ENCODE measurements at regions not wholly inside any gene's neighbourhood (a gene's known extent, or its start where the extent isn't known, plus 50 kb on each side); places are given as distances from the start of the nearest gene placed in this dataset.

GRCh38 chr1:55280731-55281130, 65.6 kb upstream of the USP24 start:
- in situ Hi-C loops (cut with HindIII; ENCODE audit: low sequenced_read_pairs) = loop anchor here (5.0 to 10.0 kb wide), 2 partner anchors 57 to 1304 kb away; no protein-coding TSS in a partner anchor

GRCh38 chr1:55279627-55280026, 64.5 kb upstream of the USP24 start:
- in situ Hi-C loops (cut with HindIII; ENCODE audit: low sequenced_read_pairs) = loop anchor here (5.0 to 10.0 kb wide), 2 partner anchors 58 to 1305 kb away; no protein-coding TSS in a partner anchor

GRCh38 chr1:55278378-55278777, 63.2 kb upstream of the USP24 start:
- in situ Hi-C loops (cut with HindIII; ENCODE audit: low sequenced_read_pairs) = no loop called here

GRCh38 chr1:55277377-55278130, 62.4 kb upstream of the USP24 start:
- in situ Hi-C loops (cut with HindIII; ENCODE audit: low sequenced_read_pairs) = no loop called here

- in situ Hi-C loops (cut with HindIII; ENCODE audit: low sequenced_read_pairs) = no loop called here
Measured at GRCh38 chr1:55276671-55277376, 61.7 kb upstream of the USP24 start.

- in situ Hi-C loops (cut with HindIII; ENCODE audit: low sequenced_read_pairs) = no loop called here
Measured at GRCh38 chr1:55275941-55276341, 60.8 kb upstream of the USP24 start.

GRCh38 chr1:55275151-55275748, 60.1 kb upstream of the USP24 start:
- in situ Hi-C loops (cut with HindIII; ENCODE audit: low sequenced_read_pairs) = no loop called here

- in situ Hi-C loops (cut with HindIII; ENCODE audit: low sequenced_read_pairs) = no loop called here
Measured at GRCh38 chr1:55272994-55273393, 57.8 kb upstream of the USP24 start.

All from endothelial cell of hepatic sinusoid (primary cell).